IMR-90 (cell line): ENCODE measurements at regions not wholly inside any gene's neighbourhood (a gene's known extent, or its start where the extent isn't known, plus 50 kb on each side); places are given as distances from the start of the nearest gene placed in this dataset.

Experiments used
- ATAC-seq: fragments of 200-7000 bp; cut with Tn5 transposase; 2 replicates; pipeline ENCODE4 v1.9.1; 2020; ENCODE audit warnings: low read depth, mild to moderate bottlenecking, moderate library complexity
- BruUV-seq: library from RNA; stranded (reverse); fragments of 400-500 nt; replicated peaks from 2 replicates; lab custom pipeline; 2021; lab: Mats Ljungman, UMichigan
- CTCF ChIA-PET: fragments of 300-600 bp; formaldehyde crosslinking; extraction: SDS; loops from one replicate; lab custom pipeline; 2021; ENCODE audit warnings: antibody characterized with exemption; lab: Yijun Ruan, JAX
- POLR2A ChIA-PET: fragments of 300-600 bp; sonication (Branson Sonifier 250); formaldehyde crosslinking; loops from one replicate; lab custom pipeline; 2022; ENCODE audit warnings: antibody characterized with exemption; ENCODE audit not compliant: unreplicated experiment; lab: Charles Lee
- DNase-seq: peaks from one replicate; pipeline ENCODE4 v3.0.0; 2013
- H2AFZ ChIP-seq: replicated peaks from 2 replicates; pipeline ENCODE3; 2013; ENCODE audit warnings: low read length, mild to moderate bottlenecking; ENCODE audit not compliant: poor library complexity
- H2AK5ac ChIP-seq: 2 replicates; pipeline ENCODE4 v1.6.1; 2013; ENCODE audit warnings: low read depth, low read length, inconsistent platforms
- H2AK9ac ChIP-seq: replicated peaks from 2 replicates; pipeline ENCODE3; 2013; ENCODE audit warnings: mild to moderate bottlenecking, low read depth, low read length, moderate library complexity; ENCODE audit not compliant: poor library complexity
- H2BK120ac ChIP-seq: 2 replicates; pipeline ENCODE4 v1.6.1; 2013; ENCODE audit warnings: low read depth, low read length, inconsistent platforms
- H2BK15ac ChIP-seq: 3 replicates; pipeline ENCODE4 v1.6.1; 2013; ENCODE audit warnings: low read depth, low read length, inconsistent platforms
- H2BK20ac ChIP-seq: 2 replicates; pipeline ENCODE4 v1.6.1; 2013; ENCODE audit warnings: low read depth, mild to moderate bottlenecking, inconsistent platforms, low read length, moderate library complexity
- H2BK5ac ChIP-seq: 2 replicates; pipeline ENCODE4 v1.6.1; 2013; ENCODE audit warnings: mild to moderate bottlenecking, low read depth, low read length, inconsistent platforms; ENCODE audit not compliant: poor library complexity, severe bottlenecking
- H3K14ac ChIP-seq: replicated peaks from 2 replicates; pipeline ENCODE4 v1.6.1; 2013; ENCODE audit warnings: low read depth, low read length, inconsistent platforms
- H3K18ac ChIP-seq: 2 replicates; pipeline ENCODE4 v1.6.1; 2013; ENCODE audit warnings: low read depth, low read length, control low read depth
- H3K23ac ChIP-seq: 2 replicates; pipeline ENCODE4 v1.6.1; 2013; ENCODE audit warnings: low read depth, low read length, inconsistent platforms
- H3K27ac ChIP-seq: 2 replicates; pipeline ENCODE4 v1.5.1; 2013; ENCODE audit warnings: mild to moderate bottlenecking, control low read depth, low read length; ENCODE audit not compliant: insufficient read depth
- H3K27me3 ChIP-seq: 2 replicates; pipeline ENCODE4 v1.6.1; 2013; ENCODE audit warnings: low read length; ENCODE audit not compliant: control insufficient read depth, insufficient read depth
- H3K36me3 ChIP-seq: 2 replicates; pipeline ENCODE4 v1.6.1; 2013; ENCODE audit warnings: low read length, mixed read lengths; ENCODE audit not compliant: control insufficient read depth, insufficient read depth
- H3K4ac ChIP-seq: 2 replicates; pipeline ENCODE4 v1.6.1; 2013; ENCODE audit warnings: low read depth, low read length, inconsistent platforms
- H3K4me1 ChIP-seq: 2 replicates; pipeline ENCODE4 v1.6.1; 2013; ENCODE audit warnings: low read length, mixed read lengths; ENCODE audit not compliant: control insufficient read depth, insufficient read depth
- H3K4me2 ChIP-seq: 2 replicates; pipeline ENCODE4 v1.6.1; 2013; ENCODE audit warnings: low read depth, mild to moderate bottlenecking, control low read depth, low read length, moderate library complexity
- H3K4me3 ChIP-seq: 2 replicates; pipeline ENCODE4 v1.5.1; 2013; ENCODE audit warnings: low read depth, mild to moderate bottlenecking, control low read depth, low read length, moderate library complexity; ENCODE audit not compliant: insufficient read depth
- H3K56ac ChIP-seq: 2 replicates; pipeline ENCODE4 v1.6.1; 2013; ENCODE audit warnings: low read length, inconsistent platforms; ENCODE audit not compliant: insufficient read depth; ENCODE audit errors: extremely low read depth
- H3K79me1 ChIP-seq, 2 experiments: 2 replicates each; pipeline ENCODE4 v1.6.1; 2013; ENCODE audit warnings: low read length in 2 of 2, inconsistent platforms in 1 of 2, low read depth in 1 of 2
- H3K9ac ChIP-seq: 2 replicates; pipeline ENCODE4 v1.6.1; 2013; ENCODE audit warnings: low read depth, low read length, control low read depth
- H3K9me1 ChIP-seq: 2 replicates; pipeline ENCODE4 v1.6.1; 2013; ENCODE audit warnings: low read length, inconsistent platforms; ENCODE audit not compliant: insufficient read depth
- H3K9me3 ChIP-seq: 2 replicates; pipeline ENCODE4 v1.6.1; 2013; ENCODE audit warnings: low read length; ENCODE audit not compliant: control insufficient read depth, insufficient read depth
- H4K20me1 ChIP-seq: 2 replicates; pipeline ENCODE4 v1.6.1; 2013; ENCODE audit warnings: low read length, inconsistent platforms; ENCODE audit not compliant: insufficient read depth
- H4K5ac ChIP-seq: 2 replicates; pipeline ENCODE4 v1.6.1; 2013; ENCODE audit warnings: mild to moderate bottlenecking, low read depth, low read length, control low read depth
- H4K8ac ChIP-seq, 2 experiments: 2 replicates each; pipeline ENCODE4 v1.6.1; 2013; ENCODE audit warnings: low read depth in 2 of 2, low read length in 2 of 2, control low read depth in 1 of 2, inconsistent platforms in 1 of 2
- H4K91ac ChIP-seq: 2 replicates; pipeline ENCODE4 v1.6.1; 2013; ENCODE audit warnings: low read depth, low read length, inconsistent platforms; ENCODE audit not compliant: insufficient read depth
- RCOR1 ChIP-seq: IDR thresholded peaks from 2 replicates; pipeline ENCODE4 v1.6.1; 2012; ENCODE audit warnings: mild to moderate bottlenecking, low read length, improper control_type of control experiment; ENCODE audit not compliant: insufficient replicate concordance
- WGBS, 2 experiments: methylation state at CpG; one replicate each; pipeline versions ENCODE4 v1.1.5 to v1.1.7; 2013; ENCODE audit warnings: missing lambda C conversion rate in 2 of 2; ENCODE audit not compliant: insufficient read length in 1 of 2; ENCODE audit errors: extremely low coverage in 2 of 2; 5-methylcytosine and 5-hydroxymethylcytosine counted together
- dilution Hi-C: fragments of 300-500 bp; cut with HindIII; formaldehyde crosslinking; loops from one replicate; pipeline ENCODE4 v1.14.3; 2018; ENCODE audit warnings: low sequenced_read_pairs; ENCODE audit not compliant: unreplicated experiment
- in situ Hi-C: fragments of 300-500 bp; cut with MboI; formaldehyde crosslinking; loops from 3 replicates; pipeline ENCODE4 v1.14.3; 2019; ENCODE audit warnings: low sequenced_read_pairs, inconsistent platforms, mixed read lengths
- intact Hi-C: fragments of 100-400 bp; cut with micrococcal nuclease; formaldehyde crosslinking; loops from 2 replicates; pipeline ENCODE4 v1.10.0; 2022
- TF ChIP-seq, protein P1 (sequence below): fragments of 150-350 bp; IDR thresholded peaks from 2 replicates; pipeline ENCODE4 v1.6.1; 2017; ENCODE audit warnings: mild to moderate bottlenecking, antibody characterized with exemption, low read length, low read depth
- TF ChIP-seq, protein P2 (sequence below): conservative IDR thresholded peaks from 2 replicates; pipeline ENCODE4 v1.5.1; 2012; ENCODE audit warnings: mild to moderate bottlenecking, low read depth, low read length, improper control_type of control experiment

DNA sequence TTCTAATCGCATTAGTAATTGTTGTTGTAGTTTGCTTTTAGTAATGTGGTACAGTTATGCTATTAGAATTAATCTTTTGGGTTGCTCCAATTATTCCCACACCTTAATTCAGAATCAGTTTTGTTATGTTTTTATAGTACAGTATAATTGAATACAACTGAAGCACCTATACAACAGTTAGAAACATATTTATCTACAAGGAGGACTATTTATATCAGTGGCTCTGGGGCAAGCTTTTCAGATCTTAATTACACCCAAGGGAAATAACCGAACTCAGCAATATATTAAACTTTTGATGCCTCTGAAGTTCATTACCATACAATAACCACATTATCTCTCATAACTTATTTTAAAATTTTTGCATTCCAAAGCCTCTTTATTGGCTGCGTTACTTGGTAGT lies 74.4 kb downstream of the LHX9 start:
- no TSS peak for BruUV-seq
- DNase-seq (no peak), ATAC-seq (no peak)
- ChIA-PET POLR2A (no interaction called here), CTCF (no interaction called here)
- H3K27ac ChIP-seq: no peak overlapping the region
- dilution Hi-C loops: no loop called here
- no peaks in the 10 kb centered on the region for H3K36me3 ChIP-seq
- no peak overlapping the region for H2BK5ac ChIP-seq
- no peaks in the 10 kb centered on the region for H3K9me3 ChIP-seq
- H3K4me3 ChIP-seq: no peak overlapping the region
- no peak overlapping the region for H2AK5ac ChIP-seq
- H3K23ac ChIP-seq: no peak overlapping the region
- H3K4ac ChIP-seq: no peak overlapping the region
- no peak overlapping the region for H4K5ac ChIP-seq
- no peak overlapping the region for H2AFZ ChIP-seq
- H4K20me1 ChIP-seq: no peaks in the 10 kb centered on the region
- H4K8ac ChIP-seq: no peak overlapping the region
- no peak overlapping the region for H3K14ac ChIP-seq
- peaks cover 5% of the 10 kb centered on the region; the same call in 1 of the 2 replicates for H3K9me1 ChIP-seq
- no peak overlapping the region for H2AK9ac ChIP-seq
- H3K56ac ChIP-seq: no peak overlapping the region
- no peak overlapping the region for H3K9ac ChIP-seq
- H2BK20ac ChIP-seq: no peak overlapping the region
- H3K27me3 ChIP-seq: no peaks in the 10 kb centered on the region
- no peak overlapping the region for H2BK120ac ChIP-seq
- H4K91ac ChIP-seq: no peak overlapping the region
- no CpG with 5 or more reads among the region's 3 CpGs for WGBS, 2 experiments
- H3K79me1 ChIP-seq: no peaks in the 10 kb centered on the region
- intact Hi-C loops: no loop called here
- H3K18ac ChIP-seq: no peak overlapping the region
- no peak overlapping the region for H2BK15ac ChIP-seq
- TF ChIP-seq, protein P1, sequence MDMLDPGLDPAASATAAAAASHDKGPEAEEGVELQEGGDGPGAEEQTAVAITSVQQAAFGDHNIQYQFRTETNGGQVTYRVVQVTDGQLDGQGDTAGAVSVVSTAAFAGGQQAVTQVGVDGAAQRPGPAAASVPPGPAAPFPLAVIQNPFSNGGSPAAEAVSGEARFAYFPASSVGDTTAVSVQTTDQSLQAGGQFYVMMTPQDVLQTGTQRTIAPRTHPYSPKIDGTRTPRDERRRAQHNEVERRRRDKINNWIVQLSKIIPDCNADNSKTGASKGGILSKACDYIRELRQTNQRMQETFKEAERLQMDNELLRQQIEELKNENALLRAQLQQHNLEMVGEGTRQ: no peak
- TF ChIP-seq, protein P2, sequence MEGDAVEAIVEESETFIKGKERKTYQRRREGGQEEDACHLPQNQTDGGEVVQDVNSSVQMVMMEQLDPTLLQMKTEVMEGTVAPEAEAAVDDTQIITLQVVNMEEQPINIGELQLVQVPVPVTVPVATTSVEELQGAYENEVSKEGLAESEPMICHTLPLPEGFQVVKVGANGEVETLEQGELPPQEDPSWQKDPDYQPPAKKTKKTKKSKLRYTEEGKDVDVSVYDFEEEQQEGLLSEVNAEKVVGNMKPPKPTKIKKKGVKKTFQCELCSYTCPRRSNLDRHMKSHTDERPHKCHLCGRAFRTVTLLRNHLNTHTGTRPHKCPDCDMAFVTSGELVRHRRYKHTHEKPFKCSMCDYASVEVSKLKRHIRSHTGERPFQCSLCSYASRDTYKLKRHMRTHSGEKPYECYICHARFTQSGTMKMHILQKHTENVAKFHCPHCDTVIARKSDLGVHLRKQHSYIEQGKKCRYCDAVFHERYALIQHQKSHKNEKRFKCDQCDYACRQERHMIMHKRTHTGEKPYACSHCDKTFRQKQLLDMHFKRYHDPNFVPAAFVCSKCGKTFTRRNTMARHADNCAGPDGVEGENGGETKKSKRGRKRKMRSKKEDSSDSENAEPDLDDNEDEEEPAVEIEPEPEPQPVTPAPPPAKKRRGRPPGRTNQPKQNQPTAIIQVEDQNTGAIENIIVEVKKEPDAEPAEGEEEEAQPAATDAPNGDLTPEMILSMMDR: no peak
- TF ChIP-seq RCOR1: no peak
- H3K4me1 ChIP-seq: no peaks in the 10 kb centered on the region
- in situ Hi-C loops: no loop called here
- H3K4me2 ChIP-seq: no peak overlapping the region
